NCI-H446 (cell line): ENCODE measurements at regions not wholly inside any gene's neighbourhood (a gene's known extent, or its start where the extent isn't known, plus 50 kb on each side); places are given as distances from the start of the nearest gene placed in this dataset.

Experiments used
- DNase-seq, 2 experiments: peaks; one replicate each; lab custom pipeline; 2025; lab: John Stamatoyannopoulos, UW

DNA sequence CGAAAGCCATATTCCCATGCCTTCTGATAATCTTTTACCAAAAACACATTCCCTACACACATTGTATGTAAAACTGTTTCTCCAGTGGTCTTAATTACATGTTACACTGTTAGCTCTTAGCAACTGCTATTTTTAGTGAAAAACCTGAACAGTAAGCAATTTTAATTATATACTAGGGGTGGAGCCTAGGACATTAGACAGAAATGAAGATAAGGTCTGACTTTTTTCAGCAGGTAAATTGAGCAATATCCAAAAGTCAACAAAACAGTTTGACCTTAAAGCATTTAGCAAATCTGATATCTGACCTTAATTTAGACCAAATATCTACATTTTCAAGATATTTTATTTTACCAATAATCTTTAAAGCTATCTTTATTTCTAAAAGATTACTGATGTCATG is 60.2 kb downstream of the PDE6H start:
- no peak for DNase-seq

DNA sequence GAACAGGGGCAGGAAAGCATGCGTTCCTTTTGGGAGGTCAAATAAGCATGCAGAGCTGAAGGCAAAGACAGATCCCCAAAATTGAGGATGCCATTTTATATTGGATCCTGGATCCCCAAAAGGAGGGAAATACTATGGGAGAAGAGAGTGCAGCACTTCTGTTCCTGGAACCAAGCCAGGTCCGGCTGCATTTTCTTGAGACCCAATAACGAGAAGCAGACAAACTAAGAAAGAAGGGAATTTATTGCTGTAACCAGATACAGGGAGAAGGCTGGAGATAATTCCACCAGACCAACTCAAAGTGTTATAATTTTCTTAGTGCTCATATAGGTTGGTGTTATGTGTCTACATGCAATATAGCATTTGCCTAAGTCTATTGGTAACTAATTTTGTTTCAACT is 60.8 kb downstream of the PDE6H start:
- DNase-seq, result no peak

DNA sequence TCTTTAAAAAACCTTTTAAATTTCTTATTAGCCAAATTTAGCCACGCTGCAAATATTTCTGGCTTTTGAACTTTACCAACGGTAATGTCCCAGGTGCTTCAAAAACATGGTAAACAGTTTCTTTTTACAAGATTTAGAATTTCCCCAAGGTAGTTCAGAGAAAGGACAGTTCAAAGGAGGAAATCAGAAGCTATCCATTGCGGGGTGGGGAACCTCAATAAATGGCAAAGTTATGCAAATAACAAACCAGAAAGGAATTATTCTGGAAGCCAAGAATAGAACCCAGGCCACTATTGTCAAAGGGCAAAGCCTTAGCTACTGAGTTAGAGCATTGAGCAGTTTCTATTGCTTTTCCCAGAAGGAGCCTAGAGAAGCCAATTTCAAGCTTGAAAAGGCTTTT is 62.3 kb downstream of the PDE6H start:
- DNase-seq, result no peak

DNA sequence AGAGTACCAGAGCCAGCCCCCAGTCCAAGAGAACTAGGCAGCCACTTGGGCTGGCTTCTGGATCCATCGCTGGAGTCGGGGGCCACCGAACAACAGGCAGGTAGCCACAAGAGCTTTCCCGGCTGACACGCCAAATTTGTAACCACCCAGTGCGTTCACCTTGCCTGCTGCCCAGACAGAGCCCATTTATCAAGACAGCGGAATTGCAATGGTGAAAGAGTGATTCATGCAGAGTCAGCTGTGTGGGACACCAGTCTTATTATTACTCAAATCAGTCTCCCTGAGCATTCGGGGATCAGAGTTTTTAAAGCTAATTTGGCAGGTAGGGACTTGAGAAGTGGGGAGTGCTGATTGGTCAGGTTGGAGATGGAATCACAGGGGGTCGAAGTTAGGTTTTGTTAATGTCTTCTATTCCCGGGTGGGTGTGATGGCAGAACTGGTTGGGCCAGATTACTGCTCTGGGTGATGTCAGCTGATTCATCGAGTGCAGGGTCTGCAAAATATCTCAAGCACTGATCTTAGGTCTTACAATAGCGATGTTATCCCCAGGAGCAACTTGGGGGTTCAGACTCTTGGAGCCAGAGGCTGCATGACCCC is 64.3 kb downstream of the PDE6H start:
- no peak for DNase-seq

DNA sequence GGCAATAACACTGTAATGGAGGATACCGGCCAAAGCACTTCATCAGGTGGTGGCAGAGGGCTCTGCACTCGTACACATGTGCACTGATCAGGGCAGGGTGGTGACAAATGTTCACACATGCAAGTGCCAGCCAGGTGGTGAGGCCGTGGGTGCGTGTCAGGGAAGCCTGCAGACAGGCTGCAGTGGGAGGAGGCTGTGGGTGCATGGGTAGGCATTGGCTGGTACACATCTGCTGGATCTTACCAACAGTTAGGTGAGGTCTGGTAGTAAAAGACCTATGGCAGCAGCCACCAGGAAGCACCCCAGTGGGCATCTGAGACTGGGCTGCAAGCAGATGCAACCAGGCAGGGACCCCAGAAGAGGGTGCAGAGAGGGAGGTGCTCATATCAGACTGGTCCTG is 65.3 kb downstream of the PDE6H start:
- no peak for DNase-seq

DNA sequence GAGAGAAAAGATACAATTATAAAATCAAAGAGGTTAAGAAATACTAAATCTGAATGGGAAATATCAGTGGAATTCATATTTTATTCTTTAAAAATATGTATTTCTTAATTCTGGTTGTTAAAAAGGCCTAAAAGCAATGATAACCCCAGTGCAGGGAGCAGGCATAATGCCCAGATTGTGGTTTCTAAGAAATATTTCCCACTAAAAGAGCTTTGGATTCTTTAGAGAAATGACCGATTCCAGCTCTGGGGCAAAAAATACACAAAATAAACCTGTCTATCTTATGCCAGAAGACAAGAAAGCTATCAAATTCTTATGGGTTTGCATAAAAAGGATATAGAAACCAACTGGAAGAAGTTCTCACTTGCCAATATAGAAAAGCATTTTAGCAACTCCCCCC is 71.6 kb downstream of the PDE6H start:
- DNase-seq, result peak in 1 of 2 experiments; percentile 2

DNA sequence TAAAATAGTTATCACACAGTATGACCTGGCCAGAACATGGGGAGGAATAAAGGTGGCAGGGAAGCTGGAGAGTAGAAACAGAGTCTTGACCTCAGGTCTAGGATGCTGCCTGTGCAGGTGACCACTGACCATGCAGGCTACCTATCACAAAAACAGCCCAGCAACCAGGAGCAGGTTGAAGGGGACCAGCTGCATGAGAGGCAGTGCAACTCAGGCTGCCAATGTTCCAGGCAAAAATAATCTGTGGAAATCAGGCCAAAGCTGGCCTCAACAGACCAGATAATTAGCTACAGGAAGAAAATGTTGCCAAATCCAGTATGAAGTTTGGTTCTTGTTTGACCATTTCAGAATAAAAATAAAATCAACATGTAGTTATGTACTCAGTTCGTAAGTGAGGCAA is 72.6 kb downstream of the PDE6H start:
- DNase-seq, result peak in 1 of 2 experiments; percentile 63

DNA sequence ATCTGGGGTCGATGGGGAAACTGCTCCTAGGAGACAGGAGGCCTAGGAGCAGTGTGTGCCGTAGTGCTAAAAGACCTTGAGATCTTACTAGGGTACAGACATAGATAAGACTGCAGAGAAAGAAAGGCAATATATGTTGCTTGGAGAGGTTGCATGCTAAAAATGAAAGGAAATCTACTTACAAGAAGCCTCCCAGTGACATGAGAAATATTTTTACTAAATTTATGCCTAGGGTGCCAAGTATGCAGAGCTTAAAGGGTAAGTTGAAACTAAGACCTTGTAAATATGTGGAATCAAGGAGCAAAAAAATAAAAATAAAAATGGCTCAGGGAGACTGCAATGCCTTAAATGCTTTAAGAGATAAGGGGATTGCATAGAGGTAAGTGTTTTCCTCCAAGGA is 74.8 kb downstream of the PDE6H start:
- no peak for DNase-seq

DNA sequence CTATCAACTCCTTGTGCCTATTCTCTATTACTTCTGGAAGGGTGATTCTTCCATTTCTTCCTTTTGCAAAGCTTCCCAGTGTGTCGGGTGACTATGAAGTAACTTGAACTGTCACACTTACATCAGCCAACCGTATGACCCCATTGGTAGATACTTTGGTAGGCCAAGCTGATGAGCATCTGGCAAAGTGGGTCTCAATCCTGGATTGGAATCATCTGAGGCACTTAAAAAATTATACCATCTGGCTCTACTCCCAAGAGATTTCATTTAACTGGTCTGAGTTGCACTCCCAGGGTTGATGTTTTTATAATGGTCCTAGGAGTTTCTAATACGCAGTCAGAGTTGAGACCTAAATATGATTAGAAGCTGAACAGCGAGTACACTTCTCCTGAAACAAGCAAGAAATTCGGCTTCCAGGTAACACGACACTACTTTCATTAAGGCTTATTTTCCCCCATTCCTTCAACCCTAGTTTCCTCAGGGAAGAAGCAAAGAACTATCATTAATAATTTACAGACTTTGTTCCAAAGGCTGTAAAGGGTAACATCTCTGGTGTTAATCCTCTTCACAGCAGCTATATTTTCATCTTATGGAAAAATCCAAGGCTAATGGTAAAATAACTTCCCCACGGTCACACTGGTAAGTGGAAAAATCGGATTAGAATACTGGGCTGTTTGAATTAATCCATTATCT is 76.8 kb downstream of the PDE6H start:
- DNase-seq, result peak; percentile 24 to 88

DNA sequence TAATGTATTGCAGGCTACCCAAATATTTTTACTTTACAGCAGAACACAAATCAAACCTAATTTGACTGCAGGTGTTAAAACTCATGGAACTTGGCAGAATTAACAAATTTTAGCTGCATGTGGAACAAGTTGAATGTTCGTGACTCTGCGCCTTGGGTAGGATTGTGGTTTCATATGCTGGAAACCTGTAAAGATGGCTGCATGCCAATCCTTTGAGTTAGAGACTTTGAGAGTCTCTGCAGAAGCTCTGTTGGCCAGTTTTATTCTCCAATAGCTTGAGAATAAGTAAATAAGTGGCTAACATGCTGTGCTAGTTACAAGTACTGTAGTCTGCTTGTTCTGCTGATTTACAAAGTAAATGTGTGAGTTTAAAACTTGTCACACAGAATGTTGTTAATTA is 77.8 kb downstream of the PDE6H start:
- peak; percentile 45 to 81 for DNase-seq

DNA sequence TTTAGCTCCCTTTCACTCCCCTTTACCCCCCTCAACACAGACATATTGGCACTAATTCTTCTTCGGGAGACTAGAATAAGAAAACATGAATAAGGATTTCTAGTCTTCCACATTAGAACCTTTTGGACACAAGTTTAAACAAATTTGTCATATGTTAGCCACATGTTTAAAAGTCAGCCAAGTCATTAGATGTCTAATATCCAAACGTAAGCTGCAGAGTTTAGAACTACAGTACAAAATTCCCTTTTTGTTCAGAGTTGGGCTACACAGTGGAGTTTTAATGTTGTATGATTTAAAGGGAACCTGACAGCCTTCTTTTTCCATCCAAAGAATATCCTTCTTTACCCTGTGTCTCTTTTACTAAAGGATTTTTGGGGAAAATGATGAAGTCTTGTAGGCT is 79.8 kb downstream of the PDE6H start:
- no peak for DNase-seq

DNA sequence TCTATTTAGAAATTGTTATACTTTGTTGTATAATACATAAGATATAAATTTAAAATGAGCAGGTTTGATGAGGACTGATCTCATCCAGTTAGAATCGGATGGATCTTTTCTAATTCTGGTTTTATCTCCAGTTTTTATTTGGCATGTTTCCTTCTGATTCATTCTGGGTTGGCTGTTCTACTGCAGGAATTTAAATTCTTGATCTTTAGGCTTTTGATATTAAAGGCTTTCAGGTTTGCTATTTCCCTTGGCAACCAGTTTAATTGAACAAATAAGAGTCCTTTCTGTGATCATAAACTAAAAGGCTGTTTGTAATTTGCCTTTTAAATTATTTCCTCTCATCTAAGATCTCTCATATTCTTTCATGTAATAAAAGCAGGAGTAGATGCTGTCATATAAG is 83.4 kb downstream of the PDE6H start:
- DNase-seq, result no peak
